Epithelial cell of proximal tubule (primary cell): ENCODE measurements at regions not wholly inside any gene's neighbourhood (a gene's known extent, or its start where the extent isn't known, plus 50 kb on each side); places are given as distances from the start of the nearest gene placed in this dataset.

ENCODE experiments used
- DNase-seq: peaks from one replicate; pipeline ENCODE4 v3.0.0-alpha.2; 2011; ENCODE audit warnings: low read depth
- H3K4me3 ChIP-seq: 2 replicates; pipeline ENCODE4 v1.5.1; 2011; ENCODE audit warnings: low read depth, mild to moderate bottlenecking, low read length
- TF ChIP-seq, protein P1 (sequence below): conservative IDR thresholded peaks from 2 replicates; pipeline ENCODE4 v1.5.1; 2012; ENCODE audit warnings: low read depth, mild to moderate bottlenecking, low read length

GRCh38 chr16:86029131-86029741 is 130.3 kb downstream of the IRF8 start:
- TF ChIP-seq, protein P1, sequence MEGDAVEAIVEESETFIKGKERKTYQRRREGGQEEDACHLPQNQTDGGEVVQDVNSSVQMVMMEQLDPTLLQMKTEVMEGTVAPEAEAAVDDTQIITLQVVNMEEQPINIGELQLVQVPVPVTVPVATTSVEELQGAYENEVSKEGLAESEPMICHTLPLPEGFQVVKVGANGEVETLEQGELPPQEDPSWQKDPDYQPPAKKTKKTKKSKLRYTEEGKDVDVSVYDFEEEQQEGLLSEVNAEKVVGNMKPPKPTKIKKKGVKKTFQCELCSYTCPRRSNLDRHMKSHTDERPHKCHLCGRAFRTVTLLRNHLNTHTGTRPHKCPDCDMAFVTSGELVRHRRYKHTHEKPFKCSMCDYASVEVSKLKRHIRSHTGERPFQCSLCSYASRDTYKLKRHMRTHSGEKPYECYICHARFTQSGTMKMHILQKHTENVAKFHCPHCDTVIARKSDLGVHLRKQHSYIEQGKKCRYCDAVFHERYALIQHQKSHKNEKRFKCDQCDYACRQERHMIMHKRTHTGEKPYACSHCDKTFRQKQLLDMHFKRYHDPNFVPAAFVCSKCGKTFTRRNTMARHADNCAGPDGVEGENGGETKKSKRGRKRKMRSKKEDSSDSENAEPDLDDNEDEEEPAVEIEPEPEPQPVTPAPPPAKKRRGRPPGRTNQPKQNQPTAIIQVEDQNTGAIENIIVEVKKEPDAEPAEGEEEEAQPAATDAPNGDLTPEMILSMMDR: no peak
- DNase-seq: no peak

DNA sequence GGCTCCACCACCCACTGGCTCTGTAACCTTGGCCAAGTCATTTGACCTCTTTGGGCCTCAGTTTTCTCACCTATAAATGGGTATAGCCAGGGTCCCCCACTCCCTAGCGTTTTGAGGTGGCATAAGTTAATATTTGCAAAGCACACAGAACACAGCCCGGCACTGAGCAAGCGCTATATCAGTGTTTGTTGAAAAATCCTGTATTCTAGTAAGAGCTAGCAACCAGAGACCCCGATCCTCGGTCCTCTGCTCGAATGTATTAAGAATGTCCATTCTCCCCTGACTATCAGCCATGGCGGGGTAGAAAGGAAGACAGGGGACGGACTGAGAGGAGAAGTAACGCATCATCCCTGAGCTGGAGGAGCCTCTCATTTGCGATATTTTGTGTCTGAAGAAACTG is 131.2 kb downstream of the IRF8 start:
- H3K4me3 ChIP-seq: no peak overlapping the region
- TF ChIP-seq, protein P1: no peak
- DNase-seq: no peak

More at GRCh38 chr16:86029131-86029741, 130.3 kb downstream of the IRF8 start:
- no peak overlapping the region for H3K4me3 ChIP-seq

GRCh38 chr16:86031141-86031678 is 132.2 kb downstream of the IRF8 start:
- no peak overlapping the region for H3K4me3 ChIP-seq
- DNase-seq: no peak
- TF ChIP-seq, protein P1: no peak

GRCh38 chr16:86033016-86033474 is 134.1 kb downstream of the IRF8 start:
- DNase-seq: no peak
- H3K4me3 ChIP-seq: no peak overlapping the region
- TF ChIP-seq, protein P1: no peak

DNA sequence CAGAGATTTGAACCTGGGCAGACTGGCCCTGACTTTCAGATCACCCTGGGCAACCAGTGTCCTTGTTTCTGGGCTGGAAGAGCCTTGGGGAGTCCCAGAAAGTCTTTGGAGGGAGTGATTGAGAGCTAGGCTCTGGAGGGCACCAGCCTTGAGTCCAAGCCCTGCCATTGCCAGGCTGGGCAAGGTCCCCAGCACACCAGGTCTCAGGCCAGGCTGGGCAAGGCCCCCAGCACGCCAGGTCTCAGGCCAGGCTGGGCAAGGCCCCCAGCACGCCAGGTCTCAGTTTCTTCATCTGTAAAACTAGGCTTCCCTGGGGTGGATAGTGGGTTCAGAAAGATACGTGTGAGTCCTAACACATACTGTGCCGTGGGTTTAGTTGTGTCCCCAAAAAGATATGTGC is 135.0 kb downstream of the IRF8 start:
- DNase-seq: no peak
- H3K4me3 ChIP-seq: no peak overlapping the region
- TF ChIP-seq, protein P1: no peak

DNA sequence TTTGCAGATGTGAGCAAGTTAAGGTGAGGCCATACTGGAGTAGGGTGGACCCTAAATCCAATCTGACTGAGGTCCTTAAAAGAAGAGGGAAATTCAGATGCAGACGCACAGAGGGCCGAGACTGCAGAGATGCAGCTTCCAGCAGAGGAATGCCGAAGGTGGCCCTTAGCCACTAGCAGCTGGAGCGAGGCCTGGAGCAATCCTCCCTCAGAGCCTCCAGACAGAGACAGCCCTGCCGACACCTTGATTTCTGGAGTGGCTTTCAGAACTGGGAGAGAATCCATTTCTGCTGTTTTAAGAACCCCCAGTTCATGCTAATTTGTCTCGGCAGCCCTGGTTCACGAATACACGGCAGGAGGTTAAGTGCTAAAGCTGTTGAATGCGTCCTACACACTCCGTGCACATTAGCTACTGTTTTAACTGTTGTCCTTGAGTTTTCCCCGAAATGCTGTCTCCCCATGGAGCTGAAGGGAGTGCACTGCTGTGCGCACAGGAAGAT is 135.5 kb downstream of the IRF8 start:
- TF ChIP-seq, protein P1: no peak
- H3K4me3 ChIP-seq: no peak overlapping the region
- no peak for DNase-seq

DNA sequence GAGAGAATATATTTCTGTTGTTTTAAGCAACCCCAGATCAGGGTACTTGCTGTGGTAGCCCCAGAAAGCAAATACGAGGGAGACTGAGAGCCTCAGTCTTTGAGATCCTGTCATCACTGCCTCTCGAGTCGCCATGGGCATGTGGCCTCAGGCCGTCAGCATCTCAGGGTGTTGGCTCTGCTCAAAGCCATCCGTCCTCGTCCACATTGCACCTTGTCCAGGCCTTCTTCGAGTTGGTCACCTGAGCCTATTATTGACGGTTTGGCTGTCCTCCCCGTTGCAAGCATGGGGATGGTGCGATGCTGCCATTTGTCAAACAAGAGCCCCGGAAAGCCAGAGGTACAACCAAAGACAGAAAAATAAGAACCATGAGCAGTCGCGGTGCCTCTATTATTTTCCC is 136.9 kb downstream of the IRF8 start:
- no peak overlapping the region for H3K4me3 ChIP-seq
- DNase-seq: no peak
- TF ChIP-seq, protein P1: no peak
